Gastroesophageal sphincter (tissue), 3 donors: ENCODE measurements at regions not wholly inside any gene's neighbourhood (a gene's known extent, or its start where the extent isn't known, plus 50 kb on each side); places are given as distances from the start of the nearest gene placed in this dataset.

Source experiments
- EP300 ChIP-seq: sonication (generic); formaldehyde crosslinking; IDR thresholded peaks from one replicate; pipeline ENCODE4 v1.6.1; 2017; ENCODE audit warnings: antibody characterized with exemption, mild to moderate bottlenecking
- POLR2A ChIP-seq, 2 donors: fragments of 450-650 bp; IDR thresholded peaks; one replicate each; pipeline ENCODE4 v1.6.1; 2017; ENCODE audit warnings: antibody characterized with exemption in 2 of 2, mild to moderate bottlenecking in 2 of 2, moderate library complexity in 1 of 2
- POLR2AphosphoS5 ChIP-seq: sonication (generic); formaldehyde crosslinking; IDR thresholded peaks from one replicate; pipeline ENCODE4 v1.6.1; 2017; ENCODE audit warnings: antibody characterized with exemption
- TF ChIP-seq, protein P1 (sequence below), 4 experiments: fragments of 200-600 bp in 2 of 4; fragments of 450-650 bp in 2 of 4; sonication (generic) in 1 of 4; IDR thresholded peaks; one replicate each; pipeline ENCODE4 v1.5.1; 2017 to 2019; ENCODE audit warnings: antibody characterized with exemption in 4 of 4, mild to moderate bottlenecking in 2 of 4, moderate library complexity in 2 of 4

DNA sequence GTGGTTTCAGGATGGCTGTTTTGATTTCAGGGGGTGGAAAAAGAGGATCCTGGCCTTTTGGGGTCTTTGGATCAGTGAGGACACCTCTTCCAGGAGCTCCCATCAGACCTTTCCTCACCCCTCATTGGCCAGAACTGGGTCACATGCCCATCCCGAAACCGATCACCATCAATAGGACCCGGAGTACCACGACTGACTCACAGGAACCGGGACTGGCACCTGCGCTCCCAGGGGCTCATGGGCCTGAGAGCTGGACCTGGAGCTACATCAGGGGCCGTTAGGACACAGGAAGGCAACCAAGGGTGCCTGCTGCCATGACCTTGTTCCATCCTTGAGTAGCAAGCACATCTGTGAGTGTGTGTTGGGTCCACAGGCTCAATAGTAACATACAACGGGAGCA, 180.4 kb downstream of the BMP7 start:
- TF ChIP-seq, protein P1, sequence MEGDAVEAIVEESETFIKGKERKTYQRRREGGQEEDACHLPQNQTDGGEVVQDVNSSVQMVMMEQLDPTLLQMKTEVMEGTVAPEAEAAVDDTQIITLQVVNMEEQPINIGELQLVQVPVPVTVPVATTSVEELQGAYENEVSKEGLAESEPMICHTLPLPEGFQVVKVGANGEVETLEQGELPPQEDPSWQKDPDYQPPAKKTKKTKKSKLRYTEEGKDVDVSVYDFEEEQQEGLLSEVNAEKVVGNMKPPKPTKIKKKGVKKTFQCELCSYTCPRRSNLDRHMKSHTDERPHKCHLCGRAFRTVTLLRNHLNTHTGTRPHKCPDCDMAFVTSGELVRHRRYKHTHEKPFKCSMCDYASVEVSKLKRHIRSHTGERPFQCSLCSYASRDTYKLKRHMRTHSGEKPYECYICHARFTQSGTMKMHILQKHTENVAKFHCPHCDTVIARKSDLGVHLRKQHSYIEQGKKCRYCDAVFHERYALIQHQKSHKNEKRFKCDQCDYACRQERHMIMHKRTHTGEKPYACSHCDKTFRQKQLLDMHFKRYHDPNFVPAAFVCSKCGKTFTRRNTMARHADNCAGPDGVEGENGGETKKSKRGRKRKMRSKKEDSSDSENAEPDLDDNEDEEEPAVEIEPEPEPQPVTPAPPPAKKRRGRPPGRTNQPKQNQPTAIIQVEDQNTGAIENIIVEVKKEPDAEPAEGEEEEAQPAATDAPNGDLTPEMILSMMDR (IDR thresholded peaks at IDR 0.05) = no peak
- TF ChIP-seq POLR2AphosphoS5 = no peak
- TF ChIP-seq POLR2A (IDR thresholded peaks at IDR 0.05) = no peak
- no peak for TF ChIP-seq EP300
